ENCODE measurements at regions not wholly inside any gene's neighbourhood (a gene's known extent, or its start where the extent isn't known, plus 50 kb on each side); places are given as distances from the start of the nearest gene placed in this dataset.

DNA sequence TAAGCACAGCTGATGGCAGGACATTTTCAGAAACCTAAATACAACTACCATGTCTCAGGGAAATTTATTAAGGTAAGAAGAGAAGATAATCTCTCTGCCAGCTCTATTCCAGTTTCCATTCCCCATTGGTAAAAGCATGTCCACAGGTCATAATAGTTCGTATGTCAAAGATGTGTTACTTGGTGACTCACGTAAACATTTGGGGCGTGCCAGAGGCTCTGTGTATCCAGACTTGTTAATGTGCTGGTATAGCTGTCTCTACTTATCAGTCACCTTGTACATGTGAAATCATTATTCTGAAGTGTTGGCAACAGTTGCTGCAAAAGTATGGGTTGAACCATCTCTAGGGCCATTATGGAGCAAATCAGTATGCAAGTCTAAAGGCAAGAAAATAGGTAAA, 1345.1 kb downstream of the SUCLG1 start:
- ChIA-PET CTCF (no interaction called here), POLR2A (ENCODE audit: low non-redundant PET) (no interaction called here)
- intact Hi-C loops (cut with micrococcal nuclease; ENCODE audit: unreplicated experiment) = no loop called here
- H3K36me3 ChIP-seq (ENCODE audit: insufficient read depth, low read length, poor library complexity, severe bottlenecking) = no peaks in the 10 kb centered on the region
- DNase-seq (ENCODE audit: low spot score) = no peak
- H3K4me1 ChIP-seq (ENCODE audit: insufficient read depth, low read length, poor library complexity, severe bottlenecking) = no peaks in the 10 kb centered on the region
- H3K27me3 ChIP-seq (replicated peaks; ENCODE audit: insufficient read depth, low read depth, low read length, poor library complexity) = no peaks in the 10 kb centered on the region
- H3K9me3 ChIP-seq (ENCODE audit: low read depth, low read length, poor library complexity, severe bottlenecking) = peaks cover 41% of the 10 kb centered on the region
- no peak overlapping the region for H3K27ac ChIP-seq (ENCODE audit: low read depth, low read length, poor library complexity, severe bottlenecking)
- BruUV-seq (replicated peaks) = no TSS peak
- TF ChIP-seq, protein P1, sequence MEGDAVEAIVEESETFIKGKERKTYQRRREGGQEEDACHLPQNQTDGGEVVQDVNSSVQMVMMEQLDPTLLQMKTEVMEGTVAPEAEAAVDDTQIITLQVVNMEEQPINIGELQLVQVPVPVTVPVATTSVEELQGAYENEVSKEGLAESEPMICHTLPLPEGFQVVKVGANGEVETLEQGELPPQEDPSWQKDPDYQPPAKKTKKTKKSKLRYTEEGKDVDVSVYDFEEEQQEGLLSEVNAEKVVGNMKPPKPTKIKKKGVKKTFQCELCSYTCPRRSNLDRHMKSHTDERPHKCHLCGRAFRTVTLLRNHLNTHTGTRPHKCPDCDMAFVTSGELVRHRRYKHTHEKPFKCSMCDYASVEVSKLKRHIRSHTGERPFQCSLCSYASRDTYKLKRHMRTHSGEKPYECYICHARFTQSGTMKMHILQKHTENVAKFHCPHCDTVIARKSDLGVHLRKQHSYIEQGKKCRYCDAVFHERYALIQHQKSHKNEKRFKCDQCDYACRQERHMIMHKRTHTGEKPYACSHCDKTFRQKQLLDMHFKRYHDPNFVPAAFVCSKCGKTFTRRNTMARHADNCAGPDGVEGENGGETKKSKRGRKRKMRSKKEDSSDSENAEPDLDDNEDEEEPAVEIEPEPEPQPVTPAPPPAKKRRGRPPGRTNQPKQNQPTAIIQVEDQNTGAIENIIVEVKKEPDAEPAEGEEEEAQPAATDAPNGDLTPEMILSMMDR (conservative IDR thresholded peaks at IDR 0.05; ENCODE audit: low read depth, low read length) = no peak
- no peak for TF ChIP-seq EZH2 (IDR thresholded peaks at IDR 0.05; ENCODE audit: borderline replicate concordance, low read depth, low read length, poor library complexity, severe bottlenecking)
- H3K4me3 ChIP-seq (ENCODE audit: low read depth, low read length, poor library complexity, severe bottlenecking) = no peak overlapping the region

- Histone ChIP-seq H3K36me3 (ENCODE audit: insufficient read depth, low read length, poor library complexity, severe bottlenecking) (no peaks in the 10 kb centered on the region), H3K27ac (ENCODE audit: low read depth, low read length, poor library complexity, severe bottlenecking) (no peak overlapping the region), H3K4me3 (ENCODE audit: low read depth, low read length, poor library complexity, severe bottlenecking) (no peak overlapping the region), H3K9me3 (ENCODE audit: low read depth, low read length, poor library complexity, severe bottlenecking) (peaks cover 46% of the 10 kb centered on the region), H3K27me3 (replicated peaks; ENCODE audit: insufficient read depth, low read depth, low read length, poor library complexity) (no peaks in the 10 kb centered on the region), H3K4me1 (ENCODE audit: insufficient read depth, low read length, poor library complexity, severe bottlenecking) (no peaks in the 10 kb centered on the region)
- TF ChIP-seq EZH2 (IDR thresholded peaks at IDR 0.05; ENCODE audit: borderline replicate concordance, low read depth, low read length, poor library complexity, severe bottlenecking) = no peak
- TF ChIP-seq, protein P1 (conservative IDR thresholded peaks at IDR 0.05; ENCODE audit: low read depth, low read length) = no peak
- ChIA-PET CTCF (no interaction called here), POLR2A (ENCODE audit: low non-redundant PET) (no interaction called here)
- intact Hi-C loops (cut with micrococcal nuclease; ENCODE audit: unreplicated experiment) = no loop called here
- BruUV-seq (replicated peaks) = no TSS peak
- DNase-seq (ENCODE audit: low spot score) = no peak
Measured at GRCh38 chr2:83112858-83113257, 1346.2 kb downstream of the SUCLG1 start.

- H3K4me3 ChIP-seq (ENCODE audit: low read depth, low read length, poor library complexity, severe bottlenecking) = no peak overlapping the region
- TF ChIP-seq EZH2 (IDR thresholded peaks at IDR 0.05; ENCODE audit: borderline replicate concordance, low read depth, low read length, poor library complexity, severe bottlenecking) = no peak
- TF ChIP-seq, protein P1 (conservative IDR thresholded peaks at IDR 0.05; ENCODE audit: low read depth, low read length) = no peak
- DNase-seq (ENCODE audit: low spot score) = no peak
- H3K9me3 ChIP-seq (ENCODE audit: low read depth, low read length, poor library complexity, severe bottlenecking) = peaks cover 47% of the 10 kb centered on the region
- no peaks in the 10 kb centered on the region for H3K4me1 ChIP-seq (ENCODE audit: insufficient read depth, low read length, poor library complexity, severe bottlenecking)
- ChIA-PET POLR2A (ENCODE audit: low non-redundant PET) (no interaction called here), CTCF (no interaction called here)
- no peak overlapping the region for H3K27ac ChIP-seq (ENCODE audit: low read depth, low read length, poor library complexity, severe bottlenecking)
- BruUV-seq (replicated peaks) = no TSS peak
- intact Hi-C loops (cut with micrococcal nuclease; ENCODE audit: unreplicated experiment) = no loop called here
- H3K36me3 ChIP-seq (ENCODE audit: insufficient read depth, low read length, poor library complexity, severe bottlenecking) = no peaks in the 10 kb centered on the region
- H3K27me3 ChIP-seq (replicated peaks; ENCODE audit: insufficient read depth, low read depth, low read length, poor library complexity) = no peaks in the 10 kb centered on the region
Measured at GRCh38 chr2:83109284-83109683, 1349.8 kb downstream of the SUCLG1 start.

Measured in A673 (cell line).